Bronchial epithelial cell (primary cell): ENCODE measurements at regions not wholly inside any gene's neighbourhood (a gene's known extent, or its start where the extent isn't known, plus 50 kb on each side); places are given as distances from the start of the nearest gene placed in this dataset.
"Not testable (repeated sequence)": the region's sequence is repeated elsewhere in the genome, so short reads cannot be mapped to it uniquely, and the experiment has no call there.

Experiments
- DNase-seq: peaks from one replicate; pipeline ENCODE4 v3.0.0-alpha.2; 2010; ENCODE audit warnings: low read depth
- FAIRE-seq: peaks from 2 replicates; lab custom pipeline; 2011; peaks lifted over from hg19 to GRCh38; lab: Jason Lieb, UNC
- H3K27me3 ChIP-seq: 2 replicates; pipeline ENCODE4 v1.5.1; 2011; ENCODE audit warnings: low read length; ENCODE audit not compliant: control insufficient read depth, insufficient read depth
- H3K36me3 ChIP-seq: 2 replicates; pipeline ENCODE4 v1.5.1; 2011; ENCODE audit warnings: low read length; ENCODE audit not compliant: control insufficient read depth, insufficient read depth
- H3K4me3 ChIP-seq: 2 replicates; pipeline ENCODE4 v1.5.1; 2011; ENCODE audit warnings: mild to moderate bottlenecking, low read depth, low read length, control low read depth
- CTCF ChIP-seq: IDR thresholded peaks from 2 replicates; pipeline ENCODE4 v1.5.1; 2011; ENCODE audit warnings: mild to moderate bottlenecking, moderate library complexity, low read length, control low read depth, inconsistent platforms; ENCODE audit not compliant: insufficient read depth, severe bottlenecking

GRCh38 chr2:192687015-192687414 lies 492.3 kb upstream of the TMEFF2 start:
- no peak overlapping the region for H3K4me3 ChIP-seq
- no peak for TF ChIP-seq CTCF
- DNase-seq (no peak), FAIRE-seq (no peak)
- no peaks in the 10 kb centered on the region for H3K36me3 ChIP-seq
- H3K27me3 ChIP-seq, result no peaks in the 10 kb centered on the region

- DNase-seq, H3K36me3 ChIP-seq, H3K4me3 ChIP-seq, FAIRE-seq, H3K27me3 ChIP-seq: not testable (repeated sequence)
Observed at GRCh38 chr2:192682511-192682910, 487.8 kb upstream of the TMEFF2 start.

GRCh38 chr2:192675681-192676080 lies 480.9 kb upstream of the TMEFF2 start:
- Histone ChIP-seq H3K27me3 (no peaks in the 10 kb centered on the region), H3K4me3 (no peak overlapping the region), H3K36me3 (no peaks in the 10 kb centered on the region)
- TF ChIP-seq CTCF, result no peak
- FAIRE-seq, result no peak
- no peak for DNase-seq

GRCh38 chr2:192669505-192670091 lies 474.9 kb upstream of the TMEFF2 start:
- DNase-seq, result no peak
- no peaks in the 10 kb centered on the region for H3K27me3 ChIP-seq

GRCh38 chr2:192660555-192660954 lies 465.8 kb upstream of the TMEFF2 start:
- not testable (repeated sequence) for H3K36me3 ChIP-seq, H3K4me3 ChIP-seq, H3K27me3 ChIP-seq, FAIRE-seq
- DNase-seq, result peak; percentile 16

More at GRCh38 chr2:192669505-192670091, 474.9 kb upstream of the TMEFF2 start:
- no peak for FAIRE-seq
- Histone ChIP-seq H3K4me3 (no peak overlapping the region), H3K36me3 (no peaks in the 10 kb centered on the region)
- TF ChIP-seq CTCF, result no peak

GRCh38 chr2:192657362-192657761 lies 462.6 kb upstream of the TMEFF2 start:
- TF ChIP-seq CTCF, result no peak

GRCh38 chr2:192655916-192656315 lies 461.2 kb upstream of the TMEFF2 start:
- FAIRE-seq (no peak), DNase-seq (no peak)
- Histone ChIP-seq H3K27me3 (no peaks in the 10 kb centered on the region), H3K4me3 (no peak overlapping the region), H3K36me3 (no peaks in the 10 kb centered on the region)
- TF ChIP-seq CTCF, result no peak

More at GRCh38 chr2:192657362-192657761, 462.6 kb upstream of the TMEFF2 start:
- Histone ChIP-seq H3K4me3 (no peak overlapping the region), H3K36me3 (no peaks in the 10 kb centered on the region), H3K27me3 (no peaks in the 10 kb centered on the region)
- FAIRE-seq (no peak), DNase-seq (no peak)
